Stomach (tissue), 8 donors: ENCODE measurements at regions not wholly inside any gene's neighbourhood (a gene's known extent, or its start where the extent isn't known, plus 50 kb on each side); places are given as distances from the start of the nearest gene placed in this dataset.

Experiments
- DNase-seq, 2 donors: peaks; one replicate each; pipeline versions ENCODE4 v3.0.0 to v3.0.0-alpha.2; 2013 to 2019
- H3K27ac ChIP-seq, 5 donors: fragments of 200-600 bp in 4 of 5; sonication (generic) in 4 of 5; one replicate each; pipeline ENCODE4 v1.5.1; 2013 to 2019; ENCODE audit warnings: mild to moderate bottlenecking in 1 of 5, moderate library complexity in 1 of 5
- H3K27me3 ChIP-seq, 3 donors: fragments of 200-600 bp; sonication (generic); one replicate each; pipeline ENCODE4 v1.5.1; 2017 to 2019; ENCODE audit warnings: mixed run types in 1 of 3
- H3K36me3 ChIP-seq, 4 donors: fragments of 200-600 bp; sonication (generic); 1 replicate in 3 of 4; 2 replicates in 1 of 4; pipeline ENCODE4 v1.5.1; 2016 to 2019
- H3K4me1 ChIP-seq, 4 donors: fragments of 200-600 bp; sonication (generic); one replicate each; pipeline ENCODE4 v1.5.1; 2016 to 2019
- H3K4me3 ChIP-seq, 4 donors: fragments of 200-600 bp; sonication (generic) in 3 of 4; one replicate each; pipeline ENCODE4 v1.5.1; 2016 to 2019; ENCODE audit warnings: mild to moderate bottlenecking in 1 of 4
- H3K9me3 ChIP-seq, 4 donors: fragments of 200-600 bp; sonication (generic); one replicate each; pipeline ENCODE4 v1.5.1; 2016 to 2019
- EP300 ChIP-seq: sonication (generic); formaldehyde crosslinking; IDR thresholded peaks from one replicate; pipeline ENCODE4 v1.6.1; 2017; ENCODE audit warnings: antibody characterized with exemption
- POLR2A ChIP-seq, 4 donors: fragments of 450-650 bp; IDR thresholded peaks; one replicate each; pipeline ENCODE4 v1.6.1; 2016; ENCODE audit warnings: antibody characterized with exemption in 4 of 4, control low read depth in 2 of 4, mild to moderate bottlenecking in 1 of 4, moderate library complexity in 1 of 4
- POLR2AphosphoS5 ChIP-seq, 3 donors: sonication (generic); formaldehyde crosslinking; IDR thresholded peaks; one replicate each; pipeline ENCODE4 v1.6.1; 2016; ENCODE audit warnings: antibody characterized with exemption in 3 of 3
- WGBS, 5 donors: extraction: QIAGEN DNeasy Blood & Tissue Kit in 3 of 5; methylation state at CpG; one replicate each; pipeline versions ENCODE4 v1.1.5 to v1.1.7; 2013 to 2018; 5-methylcytosine and 5-hydroxymethylcytosine counted together
- intact Hi-C: fragments of 100-400 bp; cut with DNase I; formaldehyde crosslinking; loops from one replicate; pipeline ENCODE4 v1.15.1; 2023; ENCODE audit warnings: low total_unique reads
- TF ChIP-seq, protein P1 (sequence below), 7 experiments: fragments of 450-650 bp in 4 of 7; fragments of 200-600 bp in 3 of 7; sonication (generic) in 3 of 7; IDR thresholded peaks; one replicate each; pipeline ENCODE4 v1.5.1; 2016 to 2019; ENCODE audit warnings: antibody characterized with exemption in 7 of 7, control low read depth in 2 of 7, mild to moderate bottlenecking in 1 of 7
- donor health status: healthy with polysubstance abuse.
- donor health status: Bipolar disorder and iron deficiency.
- donor health status: healthy.

DNA sequence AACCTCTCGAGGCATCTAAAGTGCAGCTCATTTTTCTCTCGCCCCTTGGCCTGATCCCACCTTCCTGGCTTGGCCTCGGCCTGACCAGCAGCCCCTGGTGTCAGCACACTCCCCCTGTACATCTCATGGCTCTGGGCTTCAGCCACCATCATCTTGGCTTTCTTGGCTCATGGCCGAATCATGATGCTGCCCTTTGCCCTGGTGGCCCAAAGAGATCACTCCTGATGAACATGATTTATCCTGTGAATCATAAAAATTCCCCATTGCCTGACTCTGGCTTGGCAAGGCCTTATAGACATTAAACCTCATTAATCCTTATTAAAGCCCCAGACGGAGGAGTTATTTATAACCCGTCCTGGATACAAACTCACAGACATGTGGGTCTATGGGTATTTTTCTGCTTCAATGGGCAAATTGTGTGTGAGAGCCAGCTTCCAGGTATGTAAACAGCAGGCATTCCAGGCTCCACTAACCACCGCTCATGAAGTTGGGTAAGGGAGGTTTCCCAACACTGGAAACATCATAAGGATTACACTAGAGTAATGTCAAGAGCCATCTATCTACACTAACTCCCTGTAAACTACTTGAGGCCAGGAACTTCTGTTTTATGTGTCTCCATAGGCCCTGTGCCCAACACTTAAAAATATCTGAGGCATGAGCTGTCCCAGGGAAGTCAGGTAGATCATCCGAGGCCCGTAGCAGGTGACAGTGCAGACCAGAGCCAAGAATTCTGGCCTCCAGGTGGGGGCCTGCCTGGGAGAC lies 171.2 kb downstream of the TTC8 start:
- intact Hi-C loops: no loop called here
- 63 to 73% (median 66%) methylated on average over 9 of the region's 9 CpGs for WGBS, 5 donors
- TF ChIP-seq POLR2A (IDR thresholded peaks at IDR 0.05): no peak
- TF ChIP-seq, protein P1, sequence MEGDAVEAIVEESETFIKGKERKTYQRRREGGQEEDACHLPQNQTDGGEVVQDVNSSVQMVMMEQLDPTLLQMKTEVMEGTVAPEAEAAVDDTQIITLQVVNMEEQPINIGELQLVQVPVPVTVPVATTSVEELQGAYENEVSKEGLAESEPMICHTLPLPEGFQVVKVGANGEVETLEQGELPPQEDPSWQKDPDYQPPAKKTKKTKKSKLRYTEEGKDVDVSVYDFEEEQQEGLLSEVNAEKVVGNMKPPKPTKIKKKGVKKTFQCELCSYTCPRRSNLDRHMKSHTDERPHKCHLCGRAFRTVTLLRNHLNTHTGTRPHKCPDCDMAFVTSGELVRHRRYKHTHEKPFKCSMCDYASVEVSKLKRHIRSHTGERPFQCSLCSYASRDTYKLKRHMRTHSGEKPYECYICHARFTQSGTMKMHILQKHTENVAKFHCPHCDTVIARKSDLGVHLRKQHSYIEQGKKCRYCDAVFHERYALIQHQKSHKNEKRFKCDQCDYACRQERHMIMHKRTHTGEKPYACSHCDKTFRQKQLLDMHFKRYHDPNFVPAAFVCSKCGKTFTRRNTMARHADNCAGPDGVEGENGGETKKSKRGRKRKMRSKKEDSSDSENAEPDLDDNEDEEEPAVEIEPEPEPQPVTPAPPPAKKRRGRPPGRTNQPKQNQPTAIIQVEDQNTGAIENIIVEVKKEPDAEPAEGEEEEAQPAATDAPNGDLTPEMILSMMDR (IDR thresholded peaks at IDR 0.05): no peak
- no peak for TF ChIP-seq EP300
- TF ChIP-seq POLR2AphosphoS5 (IDR thresholded peaks at IDR 0.05): no peak
- H3K9me3 ChIP-seq: peaks cover 0 to 6% (median 2%) of the 10 kb centered on the region in 4 donors
- no peak overlapping the region for H3K27ac ChIP-seq
- H3K36me3 ChIP-seq: no peaks in the 10 kb centered on the region
- no peak for DNase-seq
- H3K4me1 ChIP-seq: peaks cover 0 to 6% (median 0%) of the 10 kb centered on the region in 4 donors
- no peaks in the 10 kb centered on the region for H3K27me3 ChIP-seq
- no peak overlapping the region for H3K4me3 ChIP-seq

DNA sequence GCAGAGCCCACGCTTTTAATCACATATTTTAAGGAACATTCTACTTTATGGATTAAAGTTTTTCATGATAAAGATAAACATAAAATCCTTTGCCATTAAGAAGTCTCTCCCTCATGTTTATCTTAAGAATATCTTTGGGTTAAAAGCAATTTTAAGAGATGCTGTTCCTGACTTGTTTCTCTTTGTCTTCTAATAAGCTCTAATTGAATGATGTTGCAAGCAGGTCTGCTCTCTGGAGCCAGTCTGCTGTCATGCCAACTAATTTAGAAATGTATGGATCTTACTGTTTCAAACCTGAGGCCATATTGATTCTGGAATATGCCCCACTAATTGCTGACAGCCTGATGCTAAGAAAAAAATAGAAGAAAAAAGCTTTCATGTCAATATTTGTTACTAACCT lies 173.6 kb downstream of the TTC8 start:
- intact Hi-C loops: no loop called here
- TF ChIP-seq POLR2A (IDR thresholded peaks at IDR 0.05) (no peak), EP300 (no peak), POLR2AphosphoS5 (IDR thresholded peaks at IDR 0.05) (no peak)
- TF ChIP-seq, protein P1 (IDR thresholded peaks at IDR 0.05): no peak
- WGBS, 5 donors: 34 to 78% (median 48%) methylated on average over 1 of the region's 1 CpG

DNA sequence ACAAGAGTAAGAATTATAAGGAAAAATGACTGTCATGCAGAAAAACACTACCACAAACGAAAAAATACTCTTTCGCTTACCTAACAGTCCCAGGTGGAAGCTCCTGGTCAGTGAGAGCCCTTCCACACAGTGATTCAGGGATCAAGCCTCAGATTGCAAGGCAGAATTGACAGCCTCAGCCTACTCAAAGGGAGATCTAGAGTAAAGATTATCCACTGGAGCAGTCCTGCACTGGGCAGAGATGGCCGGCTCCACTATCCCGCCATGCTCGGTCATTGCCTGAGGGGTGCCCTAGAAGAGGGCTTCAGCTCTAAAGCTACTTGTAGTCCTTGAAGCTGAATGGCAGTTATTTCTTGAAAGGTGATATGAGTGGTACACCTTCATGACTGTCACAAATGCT lies 174.7 kb downstream of the TTC8 start:
- 88 to 93% (median 91%) methylated on average over 5 of the region's 5 CpGs for WGBS, 5 donors
- H3K4me3 ChIP-seq: no peak overlapping the region
- TF ChIP-seq POLR2AphosphoS5 (IDR thresholded peaks at IDR 0.05): no peak
- TF ChIP-seq POLR2A (IDR thresholded peaks at IDR 0.05): no peak
- no peak for TF ChIP-seq EP300
- TF ChIP-seq, protein P1 (IDR thresholded peaks at IDR 0.05): no peak
- DNase-seq: no peak
- intact Hi-C loops: no loop called here
- H3K27ac ChIP-seq: no peak overlapping the region
- H3K4me1 ChIP-seq: peaks cover 0 to 13% (median 0%) of the 10 kb centered on the region in 4 donors
- no peaks in the 10 kb centered on the region for H3K27me3 ChIP-seq
- H3K9me3 ChIP-seq: no peaks in the 10 kb centered on the region
- no peaks in the 10 kb centered on the region for H3K36me3 ChIP-seq

More for the DNA sequence above, 173.6 kb downstream of the TTC8 start:
- no peak overlapping the region for H3K4me3 ChIP-seq
- no peak for DNase-seq
- peaks cover 0 to 7% (median 0%) of the 10 kb centered on the region in 4 donors for H3K4me1 ChIP-seq
- no peak overlapping the region for H3K27ac ChIP-seq
- H3K9me3 ChIP-seq: no peaks in the 10 kb centered on the region
- no peaks in the 10 kb centered on the region for H3K36me3 ChIP-seq
- H3K27me3 ChIP-seq: no peaks in the 10 kb centered on the region

DNA sequence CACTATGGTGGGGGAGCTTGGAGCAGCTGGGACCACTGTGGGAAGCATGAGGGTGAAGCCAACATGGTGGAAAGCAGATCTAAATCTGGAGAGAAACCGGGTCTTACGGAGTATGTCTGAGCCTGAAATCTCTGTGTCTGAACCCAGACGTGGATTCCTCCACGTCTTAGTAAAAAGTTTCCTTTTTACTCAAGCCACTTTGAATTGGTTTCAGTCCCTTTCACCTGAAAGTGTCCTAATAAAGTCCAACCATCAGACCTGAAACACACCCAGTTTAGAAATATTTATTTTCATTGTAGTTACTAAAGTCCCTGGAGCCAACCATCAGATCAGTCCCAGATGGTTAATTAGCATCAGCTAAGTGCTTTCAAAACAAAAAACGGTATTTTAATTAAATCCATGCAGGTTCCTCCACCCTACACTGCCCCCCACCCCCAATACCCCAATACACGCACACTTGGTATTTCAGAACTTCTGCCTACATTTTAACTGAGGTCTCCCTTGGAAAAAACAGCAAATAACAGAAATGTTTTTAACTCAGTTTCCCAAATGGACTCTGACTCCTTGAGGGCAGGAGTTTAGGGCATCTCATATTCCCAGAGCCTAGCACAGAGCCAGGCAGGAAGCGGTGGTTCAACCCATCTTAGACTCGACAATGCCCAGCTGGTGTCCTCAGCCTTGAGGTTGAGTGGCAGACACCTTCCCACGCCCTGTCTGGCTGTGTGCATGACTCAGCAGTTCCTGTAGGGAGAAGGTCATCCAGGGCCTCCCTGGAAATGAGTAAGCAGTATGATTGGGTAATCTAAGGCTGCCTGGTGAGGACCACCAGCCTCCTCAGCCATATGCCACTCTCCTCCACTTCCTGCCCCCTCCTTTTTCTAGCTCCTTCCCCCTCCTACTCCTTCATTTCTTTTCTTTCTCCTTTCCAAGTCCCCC lies 175.8 kb downstream of the TTC8 start:
- H3K9me3 ChIP-seq: no peaks in the 10 kb centered on the region
- TF ChIP-seq EP300 (no peak), POLR2AphosphoS5 (IDR thresholded peaks at IDR 0.05) (peak in 1 of 3 donors; percentile 62)
- intact Hi-C loops: no loop called here
- no peak overlapping the region for H3K4me3 ChIP-seq
- H3K27ac ChIP-seq: no peak overlapping the region
- peaks cover 0 to 17% (median 0%) of the 10 kb centered on the region in 4 donors for H3K4me1 ChIP-seq
- WGBS, 5 donors: 70 to 76% (median 74%) methylated on average over 9 of the region's 9 CpGs
- no peaks in the 10 kb centered on the region for H3K27me3 ChIP-seq
- DNase-seq: peak; percentile 47 to 58
- no peaks in the 10 kb centered on the region for H3K36me3 ChIP-seq
